Breast epithelium (tissue), 4 donors: ENCODE measurements at regions not wholly inside any gene's neighbourhood (a gene's known extent, or its start where the extent isn't known, plus 50 kb on each side); places are given as distances from the start of the nearest gene placed in this dataset.
"Not testable (repeated sequence)": the region's sequence is repeated elsewhere in the genome, so short reads cannot be mapped to it uniquely, and the experiment has no call there.

Experiments used
- DNase-seq, 2 donors: peaks; one replicate each; pipeline ENCODE4 v3.0.0-alpha.2; 2019; ENCODE audit warnings: low spot score in 2 of 2
- H3K27ac ChIP-seq, 2 donors: fragments of 200-600 bp; sonication (generic) in 1 of 2; one replicate each; pipeline ENCODE4 v1.5.1; 2016 to 2019; ENCODE audit warnings: mild to moderate bottlenecking in 1 of 2
- H3K27me3 ChIP-seq, 2 donors: fragments of 200-600 bp; sonication (generic) in 1 of 2; one replicate each; pipeline versions ENCODE4 v1.5.1 to v1.6.0; 2017 to 2019; ENCODE audit warnings: control low read depth in 1 of 2, mild to moderate bottlenecking in 1 of 2
- H3K36me3 ChIP-seq: fragments of 200-600 bp; one replicate; pipeline ENCODE4 v1.5.1; 2019
- H3K4me1 ChIP-seq, 2 donors: fragments of 200-600 bp; sonication (generic); one replicate each; pipeline ENCODE4 v1.5.1; 2016 to 2019; ENCODE audit warnings: control low read depth in 1 of 2
- H3K4me3 ChIP-seq, 3 donors: fragments of 200-600 bp; sonication (generic); 1 replicate in 2 of 3; 2 replicates in 1 of 3; pipeline ENCODE4 v1.5.1; 2016 to 2019; ENCODE audit warnings: mild to moderate bottlenecking in 3 of 3, moderate library complexity in 2 of 3
- H3K9me3 ChIP-seq, 2 donors: fragments of 200-600 bp; sonication (generic) in 1 of 2; one replicate each; pipeline ENCODE4 v1.5.1; 2016 to 2019; ENCODE audit warnings: control low read depth in 1 of 2
- CTCF ChIP-seq, 3 donors: fragments of 450-650 bp; IDR thresholded peaks; one replicate each; pipeline ENCODE4 v1.5.1; 2016 to 2017; ENCODE audit warnings: antibody characterized with exemption in 3 of 3, mild to moderate bottlenecking in 3 of 3, moderate library complexity in 3 of 3
- POLR2A ChIP-seq: fragments of 450-650 bp; IDR thresholded peaks from one replicate; pipeline ENCODE4 v1.6.1; 2016; ENCODE audit warnings: antibody characterized with exemption, mild to moderate bottlenecking, moderate library complexity
- POLR2AphosphoS5 ChIP-seq, 3 donors: sonication (generic); formaldehyde crosslinking; IDR thresholded peaks; one replicate each; pipeline ENCODE4 v1.6.1; 2017; ENCODE audit warnings: antibody characterized with exemption in 3 of 3
- intact Hi-C: fragments of 100-400 bp; cut with DNase I; formaldehyde crosslinking; loops from one replicate; pipeline ENCODE4 v1.15.1; 2023; ENCODE audit warnings: low total_unique reads

GRCh38 chr6:133788556-133788955, 100.4 kb upstream of the TCF21 start:
- intact Hi-C loops: no loop called here
- TF ChIP-seq CTCF (IDR thresholded peaks at IDR 0.05) (no peak), POLR2A (no peak), POLR2AphosphoS5 (IDR thresholded peaks at IDR 0.05) (no peak)
- no peak overlapping the region for H3K27ac ChIP-seq
- no peak for DNase-seq
- no peaks in the 10 kb centered on the region for H3K4me1 ChIP-seq
- H3K9me3 ChIP-seq: no peaks in the 10 kb centered on the region
- H3K27me3 ChIP-seq: no peaks in the 10 kb centered on the region
- no peak overlapping the region for H3K4me3 ChIP-seq
- H3K36me3 ChIP-seq: no peaks in the 10 kb centered on the region

- H3K4me3 ChIP-seq, intact Hi-C loops, H3K27me3 ChIP-seq, H3K4me1 ChIP-seq, DNase-seq, H3K36me3 ChIP-seq, H3K27ac ChIP-seq, H3K9me3 ChIP-seq: not testable (repeated sequence)
Observed at GRCh38 chr6:133789449-133789848, 99.5 kb upstream of the TCF21 start.

- not testable (repeated sequence) for H3K27me3 ChIP-seq, H3K36me3 ChIP-seq, H3K9me3 ChIP-seq, H3K4me3 ChIP-seq, H3K4me1 ChIP-seq, DNase-seq, H3K27ac ChIP-seq
- intact Hi-C loops: loop anchor here (5.0 kb wide), 1 partner anchor 1048 kb away; no protein-coding TSS in a partner anchor
Observed at GRCh38 chr6:133790756-133791155, 98.2 kb upstream of the TCF21 start.

GRCh38 chr6:133795051-133795450, 93.9 kb upstream of the TCF21 start:
- H3K27ac ChIP-seq, H3K9me3 ChIP-seq, H3K27me3 ChIP-seq, H3K4me3 ChIP-seq, DNase-seq, H3K36me3 ChIP-seq, H3K4me1 ChIP-seq, intact Hi-C loops: not testable (repeated sequence)

GRCh38 chr6:133796235-133796634, 92.7 kb upstream of the TCF21 start:
- no peaks in the 10 kb centered on the region for H3K27me3 ChIP-seq
- H3K27ac ChIP-seq: no peak overlapping the region
- peaks cover 5 to 7% of the 10 kb centered on the region in 2 donors for H3K9me3 ChIP-seq
- no peaks in the 10 kb centered on the region for H3K36me3 ChIP-seq
- TF ChIP-seq POLR2AphosphoS5 (IDR thresholded peaks at IDR 0.05): no peak
- no peak for TF ChIP-seq CTCF (IDR thresholded peaks at IDR 0.05)
- TF ChIP-seq POLR2A: no peak
- H3K4me3 ChIP-seq: no peak overlapping the region
- no peaks in the 10 kb centered on the region for H3K4me1 ChIP-seq
- intact Hi-C loops: no loop called here
- no peak for DNase-seq

- Histone ChIP-seq H3K27ac (no peak overlapping the region), H3K9me3 (peaks cover 5 to 7% of the 10 kb centered on the region in 2 donors), H3K4me3 (no peak overlapping the region), H3K36me3 (no peaks in the 10 kb centered on the region), H3K27me3 (no peaks in the 10 kb centered on the region), H3K4me1 (no peaks in the 10 kb centered on the region)
- no peak for DNase-seq
- TF ChIP-seq CTCF (IDR thresholded peaks at IDR 0.05) (no peak), POLR2AphosphoS5 (IDR thresholded peaks at IDR 0.05) (no peak), POLR2A (no peak)
- intact Hi-C loops: no loop called here
Observed at GRCh38 chr6:133799043-133799442, 89.9 kb upstream of the TCF21 start.

- Histone ChIP-seq H3K4me3 (no peak overlapping the region), H3K27me3 (no peaks in the 10 kb centered on the region), H3K36me3 (no peaks in the 10 kb centered on the region), H3K9me3 (peaks cover 5 to 7% of the 10 kb centered on the region in 2 donors), H3K4me1 (no peaks in the 10 kb centered on the region), H3K27ac (no peak overlapping the region)
- DNase-seq: no peak
- no peak for TF ChIP-seq CTCF (IDR thresholded peaks at IDR 0.05)
- TF ChIP-seq POLR2AphosphoS5 (IDR thresholded peaks at IDR 0.05): no peak
- TF ChIP-seq POLR2A: no peak
- intact Hi-C loops: no loop called here
Observed at GRCh38 chr6:133802861-133803260, 86.1 kb upstream of the TCF21 start.
